ENCODE measurements at regions not wholly inside any gene's neighbourhood (a gene's known extent, or its start where the extent isn't known, plus 50 kb on each side); places are given as distances from the start of the nearest gene placed in this dataset.

DNA sequence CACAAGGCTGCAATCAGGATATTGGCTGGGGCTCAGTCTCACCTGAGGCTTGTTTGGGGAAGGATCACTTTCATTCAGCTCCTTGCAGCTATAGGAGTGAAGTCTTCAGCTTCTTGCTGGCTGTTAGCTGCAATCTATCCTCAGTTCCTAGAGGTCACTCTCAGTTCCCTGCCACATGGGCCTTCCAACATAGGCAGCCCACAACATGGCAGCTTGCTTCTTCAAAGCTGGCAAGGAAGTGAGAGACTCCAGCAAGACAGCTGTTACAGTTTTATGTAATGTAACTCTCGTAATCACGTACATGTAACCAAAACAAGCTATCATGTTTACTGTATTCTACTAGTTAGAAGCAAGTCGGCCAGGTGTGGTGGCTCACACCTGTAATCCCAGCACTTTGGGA lies 226.9 kb downstream of the CDC5L start:
- TF ChIP-seq, protein P1, sequence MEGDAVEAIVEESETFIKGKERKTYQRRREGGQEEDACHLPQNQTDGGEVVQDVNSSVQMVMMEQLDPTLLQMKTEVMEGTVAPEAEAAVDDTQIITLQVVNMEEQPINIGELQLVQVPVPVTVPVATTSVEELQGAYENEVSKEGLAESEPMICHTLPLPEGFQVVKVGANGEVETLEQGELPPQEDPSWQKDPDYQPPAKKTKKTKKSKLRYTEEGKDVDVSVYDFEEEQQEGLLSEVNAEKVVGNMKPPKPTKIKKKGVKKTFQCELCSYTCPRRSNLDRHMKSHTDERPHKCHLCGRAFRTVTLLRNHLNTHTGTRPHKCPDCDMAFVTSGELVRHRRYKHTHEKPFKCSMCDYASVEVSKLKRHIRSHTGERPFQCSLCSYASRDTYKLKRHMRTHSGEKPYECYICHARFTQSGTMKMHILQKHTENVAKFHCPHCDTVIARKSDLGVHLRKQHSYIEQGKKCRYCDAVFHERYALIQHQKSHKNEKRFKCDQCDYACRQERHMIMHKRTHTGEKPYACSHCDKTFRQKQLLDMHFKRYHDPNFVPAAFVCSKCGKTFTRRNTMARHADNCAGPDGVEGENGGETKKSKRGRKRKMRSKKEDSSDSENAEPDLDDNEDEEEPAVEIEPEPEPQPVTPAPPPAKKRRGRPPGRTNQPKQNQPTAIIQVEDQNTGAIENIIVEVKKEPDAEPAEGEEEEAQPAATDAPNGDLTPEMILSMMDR (IDR thresholded peaks at IDR 0.05; ENCODE audit: borderline replicate concordance, extremely low read depth, insufficient read depth): no peak
- no peaks in the 10 kb centered on the region for H3K9me3 ChIP-seq (ENCODE audit: control insufficient read depth in 2 of 3, insufficient read depth in 1 of 3, low read length in 3 of 3)
- no peak overlapping the region for H3K9ac ChIP-seq (ENCODE audit: low read length in 3 of 3)
- DNase-seq: no peak
- no peaks in the 10 kb centered on the region for H3K27me3 ChIP-seq (ENCODE audit: control insufficient read depth, insufficient read depth, low read length)
- no peak overlapping the region for H3K4me3 ChIP-seq (ENCODE audit: low read length in 3 of 3)
- intact Hi-C loops (cut with DNase I): no loop called here
- no peaks in the 10 kb centered on the region for H3K4me1 ChIP-seq (ENCODE audit: control insufficient read depth in 2 of 3, insufficient read depth in 2 of 3, low read depth in 1 of 3, low read length in 3 of 3)
- no peak overlapping the region for H3K27ac ChIP-seq (ENCODE audit: low read depth in 2 of 2, low read length in 2 of 2)
- no peak for FAIRE-seq
- no peaks in the 10 kb centered on the region for H3K36me3 ChIP-seq (ENCODE audit: control insufficient read depth in 2 of 3, insufficient read depth in 3 of 3, low read length in 3 of 3)

DNA sequence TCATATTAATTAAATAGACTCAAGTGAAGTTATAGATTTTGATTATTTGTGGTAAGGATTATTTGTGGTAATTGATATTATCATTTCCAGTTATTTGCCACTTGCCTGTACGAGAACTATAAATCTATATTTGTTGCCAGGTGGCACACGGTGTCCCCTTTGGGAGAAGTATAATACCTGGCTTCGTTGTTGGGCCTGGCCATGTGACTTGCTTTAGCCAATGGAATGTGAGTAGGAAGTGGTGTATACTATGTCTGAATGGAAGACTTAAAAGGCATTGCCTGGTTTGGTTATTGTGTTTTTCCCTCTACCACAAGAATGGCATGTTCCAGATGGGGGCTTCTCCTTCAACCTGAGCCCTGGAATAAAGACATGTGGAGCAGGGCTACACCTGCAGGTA lies 228.1 kb downstream of the CDC5L start:
- DNase-seq (no peak), FAIRE-seq (no peak)
- H3K4me1 ChIP-seq (ENCODE audit: control insufficient read depth in 2 of 3, insufficient read depth in 2 of 3, low read depth in 1 of 3, low read length in 3 of 3): no peaks in the 10 kb centered on the region
- no peak overlapping the region for H3K9ac ChIP-seq (ENCODE audit: low read length in 3 of 3)
- H3K27ac ChIP-seq (ENCODE audit: low read depth in 2 of 2, low read length in 2 of 2): no peak overlapping the region
- intact Hi-C loops (cut with DNase I): no loop called here
- no peaks in the 10 kb centered on the region for H3K36me3 ChIP-seq (ENCODE audit: control insufficient read depth in 2 of 3, insufficient read depth in 3 of 3, low read length in 3 of 3)
- H3K9me3 ChIP-seq (ENCODE audit: control insufficient read depth in 2 of 3, insufficient read depth in 1 of 3, low read length in 3 of 3): no peaks in the 10 kb centered on the region
- TF ChIP-seq, protein P1 (IDR thresholded peaks at IDR 0.05; ENCODE audit: borderline replicate concordance, extremely low read depth, insufficient read depth): no peak
- no peaks in the 10 kb centered on the region for H3K27me3 ChIP-seq (ENCODE audit: control insufficient read depth, insufficient read depth, low read length)
- H3K4me3 ChIP-seq (ENCODE audit: low read length in 3 of 3): no peak overlapping the region

DNA sequence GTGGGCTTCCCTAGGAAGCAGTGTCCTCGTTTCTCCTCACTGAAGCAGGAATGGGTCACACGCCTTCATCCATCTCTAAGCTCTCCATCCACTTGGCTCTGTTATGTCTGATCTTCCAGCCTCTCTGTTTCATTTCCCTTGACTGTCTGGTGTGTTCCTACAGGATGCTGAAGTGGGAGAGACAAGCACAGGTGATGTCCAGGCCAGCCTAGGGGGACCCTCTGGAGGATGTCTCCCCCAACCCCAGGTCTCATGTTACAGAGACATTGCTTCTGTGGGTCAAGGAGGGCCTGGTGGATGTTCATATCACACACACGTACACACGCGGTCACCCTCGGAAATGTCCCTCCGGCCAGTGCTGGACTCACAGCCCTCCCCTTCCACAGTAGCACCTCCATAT lies 229.9 kb downstream of the CDC5L start:
- Histone ChIP-seq H3K27me3 (ENCODE audit: control insufficient read depth, insufficient read depth, low read length) (no peaks in the 10 kb centered on the region), H3K9ac (ENCODE audit: low read length in 3 of 3) (no peak overlapping the region), H3K4me3 (ENCODE audit: low read length in 3 of 3) (no peak overlapping the region), H3K9me3 (ENCODE audit: control insufficient read depth in 2 of 3, insufficient read depth in 1 of 3, low read length in 3 of 3) (no peaks in the 10 kb centered on the region), H3K4me1 (ENCODE audit: control insufficient read depth in 2 of 3, insufficient read depth in 2 of 3, low read depth in 1 of 3, low read length in 3 of 3) (no peaks in the 10 kb centered on the region), H3K36me3 (ENCODE audit: control insufficient read depth in 2 of 3, insufficient read depth in 3 of 3, low read length in 3 of 3) (no peaks in the 10 kb centered on the region), H3K27ac (ENCODE audit: low read depth in 2 of 2, low read length in 2 of 2) (no peak overlapping the region)
- FAIRE-seq: no peak
- DNase-seq: no peak
- intact Hi-C loops (cut with DNase I): no loop called here
- TF ChIP-seq, protein P1 (IDR thresholded peaks at IDR 0.05; ENCODE audit: borderline replicate concordance, extremely low read depth, insufficient read depth): no peak

DNA sequence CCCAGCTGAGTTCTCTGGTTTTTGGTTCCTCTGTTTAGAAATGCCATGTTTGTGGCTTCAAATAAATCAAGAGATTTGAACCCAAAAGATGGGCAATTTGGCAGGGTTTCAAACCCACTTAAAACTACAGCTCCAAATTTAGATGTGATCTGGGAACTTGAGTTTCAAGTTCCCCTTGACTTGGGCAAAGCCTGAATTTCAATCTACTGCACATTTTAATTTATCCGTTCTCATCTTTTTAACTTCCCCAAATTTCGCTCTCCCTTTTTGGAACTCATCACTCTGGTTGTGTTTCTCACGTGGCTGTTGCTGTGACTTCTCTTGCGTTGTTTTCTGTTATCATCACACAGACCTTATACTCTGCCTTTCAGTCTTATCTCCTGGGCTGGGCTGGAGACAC lies 230.9 kb downstream of the CDC5L start:
- Histone ChIP-seq H3K9me3 (ENCODE audit: control insufficient read depth in 2 of 3, insufficient read depth in 1 of 3, low read length in 3 of 3) (no peaks in the 10 kb centered on the region), H3K27ac (ENCODE audit: low read depth in 2 of 2, low read length in 2 of 2) (no peak overlapping the region), H3K4me1 (ENCODE audit: control insufficient read depth in 2 of 3, insufficient read depth in 2 of 3, low read depth in 1 of 3, low read length in 3 of 3) (no peaks in the 10 kb centered on the region), H3K4me3 (ENCODE audit: low read length in 3 of 3) (no peak overlapping the region), H3K36me3 (ENCODE audit: control insufficient read depth in 2 of 3, insufficient read depth in 3 of 3, low read length in 3 of 3) (no peaks in the 10 kb centered on the region), H3K27me3 (ENCODE audit: control insufficient read depth, insufficient read depth, low read length) (no peaks in the 10 kb centered on the region), H3K9ac (ENCODE audit: low read length in 3 of 3) (no peak overlapping the region)
- TF ChIP-seq, protein P1 (IDR thresholded peaks at IDR 0.05; ENCODE audit: borderline replicate concordance, extremely low read depth, insufficient read depth): no peak
- DNase-seq (no peak), FAIRE-seq (no peak)
- intact Hi-C loops (cut with DNase I): no loop called here

Data from kidney (tissue), 13 donors.